ENCODE measurements at regions not wholly inside any gene's neighbourhood (a gene's known extent, or its start where the extent isn't known, plus 50 kb on each side); places are given as distances from the start of the nearest gene placed in this dataset.

GRCh38 chr5:8641786-8642505, 773.0 kb downstream of the MTRR start:
- DNase-seq (ENCODE audit: low spot score): no peak

- no peak for DNase-seq (ENCODE audit: low spot score)
These were observed 775.4 kb downstream of the MTRR start for GRCh38 chr5:8644377-8644776.

GRCh38 chr5:8647111-8647510, 778.2 kb downstream of the MTRR start:
- DNase-seq (ENCODE audit: low spot score): no peak

GRCh38 chr5:8650186-8650585, 781.2 kb downstream of the MTRR start:
- DNase-seq (ENCODE audit: low spot score): no peak

- no peak for DNase-seq (ENCODE audit: low spot score)
These were observed 791.4 kb downstream of the MTRR start for GRCh38 chr5:8660133-8660893.

- DNase-seq (ENCODE audit: low spot score): no peak
These were observed 794.4 kb downstream of the MTRR start for GRCh38 chr5:8663374-8663773.

- no peak for DNase-seq (ENCODE audit: low spot score)
These were observed 806.2 kb downstream of the MTRR start for GRCh38 chr5:8675182-8675581.

GRCh38 chr5:8676695-8677094, 807.7 kb downstream of the MTRR start:
- DNase-seq (ENCODE audit: low spot score): no peak

GRCh38 chr5:8682381-8682780, 813.4 kb downstream of the MTRR start:
- DNase-seq (ENCODE audit: low spot score): no peak

- no peak for DNase-seq (ENCODE audit: low spot score)
These were observed 814.5 kb downstream of the MTRR start for GRCh38 chr5:8683496-8683895.

- DNase-seq (ENCODE audit: low spot score): no peak
These were observed 816.8 kb downstream of the MTRR start for GRCh38 chr5:8685704-8686103.

GRCh38 chr5:8686707-8687106, 817.8 kb downstream of the MTRR start:
- DNase-seq (ENCODE audit: low spot score): no peak

GRCh38 chr5:8689773-8690172, 820.8 kb downstream of the MTRR start:
- DNase-seq (ENCODE audit: low spot score): no peak

GRCh38 chr5:8691221-8691620, 822.3 kb downstream of the MTRR start:
- no peak for DNase-seq (ENCODE audit: low spot score)

- DNase-seq (ENCODE audit: low spot score): no peak
These were observed 824.4 kb downstream of the MTRR start for GRCh38 chr5:8693341-8693844.

- DNase-seq (ENCODE audit: low spot score): no peak
These were observed 825.6 kb downstream of the MTRR start for GRCh38 chr5:8694545-8694944.

GRCh38 chr5:8695902-8696845, 827.2 kb downstream of the MTRR start:
- no peak for DNase-seq (ENCODE audit: low spot score)

- DNase-seq (ENCODE audit: low spot score): no peak
These were observed 831.3 kb downstream of the MTRR start for GRCh38 chr5:8700222-8700621.

- no peak for DNase-seq (ENCODE audit: low spot score)
These were observed 831.7 kb downstream of the MTRR start for GRCh38 chr5:8700671-8701070.

- no peak for DNase-seq (ENCODE audit: low spot score)
These were observed 832.3 kb downstream of the MTRR start for GRCh38 chr5:8701251-8701650.

- DNase-seq (ENCODE audit: low spot score): no peak
These were observed 835.4 kb downstream of the SEMA5A start for GRCh38 chr5:8710426-8710930.

- no peak for DNase-seq (ENCODE audit: low spot score)
These were observed 831.7 kb downstream of the SEMA5A start for GRCh38 chr5:8714198-8714597.
